HEK293 (cell line): ENCODE measurements at regions not wholly inside any gene's neighbourhood (a gene's known extent, or its start where the extent isn't known, plus 50 kb on each side); places are given as distances from the start of the nearest gene placed in this dataset.

Experiments used
- CTCF ChIP-seq: fragments of 450-650 bp; formaldehyde crosslinking; IDR thresholded peaks from 2 replicates; pipeline ENCODE4 v1.5.1; 2016; ENCODE audit warnings: missing biosample characterization, missing genetic modification characterization
- MYNN ChIP-seq: fragments of 450-650 bp; formaldehyde crosslinking; IDR thresholded peaks from 2 replicates; pipeline ENCODE4 v1.5.1; 2016; ENCODE audit warnings: missing biosample characterization, missing genetic modification characterization, borderline replicate concordance
- PRDM4 ChIP-seq: fragments of 450-650 bp; formaldehyde crosslinking; IDR thresholded peaks from 2 replicates; pipeline ENCODE4 v1.5.1; 2017; ENCODE audit warnings: missing biosample characterization, missing genetic modification characterization
- ZBTB26 ChIP-seq: fragments of 450-650 bp; formaldehyde crosslinking; optimal IDR thresholded peaks from 2 replicates; pipeline ENCODE3; 2016; ENCODE audit warnings: missing biosample characterization, mild to moderate bottlenecking, missing genetic modification characterization
- ZBTB7A ChIP-seq: fragments of 450-650 bp; formaldehyde crosslinking; IDR thresholded peaks from 2 replicates; pipeline ENCODE4 v1.5.1; 2016; ENCODE audit warnings: low read depth, missing biosample characterization, missing genetic modification characterization
- ZBTB8A ChIP-seq: fragments of 450-650 bp; formaldehyde crosslinking; IDR thresholded peaks from 2 replicates; pipeline ENCODE4 v1.5.1; 2016; ENCODE audit warnings: missing biosample characterization, missing genetic modification characterization
- ZNF148 ChIP-seq: fragments of 450-650 bp; formaldehyde crosslinking; IDR thresholded peaks from 2 replicates; pipeline ENCODE4 v1.5.0; 2017; ENCODE audit warnings: missing biosample characterization, missing genetic modification characterization, borderline replicate concordance
- ZNF274 ChIP-seq, 2 experiments: fragments of 200-500 bp in 1 of 2; fragments of 450-650 bp in 1 of 2; sonication (Bioruptor generic) in 1 of 2; formaldehyde crosslinking in 1 of 2; IDR thresholded peaks; 2 replicates each; pipeline versions ENCODE4 v1.5.1 to v1.6.1; 2014 to 2016; ENCODE audit warnings: borderline replicate concordance in 1 of 2, inconsistent platforms in 1 of 2, low read length in 1 of 2, missing biosample characterization in 1 of 2, missing genetic modification characterization in 1 of 2
- ZNF341 ChIP-seq: fragments of 450-650 bp; formaldehyde crosslinking; IDR thresholded peaks from 2 replicates; pipeline ENCODE4; 2016; ENCODE audit warnings: low read depth, missing biosample characterization, missing genetic modification characterization
- ZNF513 ChIP-seq: fragments of 450-650 bp; IDR thresholded peaks from 2 replicates; pipeline ENCODE4 v1.5.1; 2018; ENCODE audit warnings: missing biosample characterization, missing genetic modification characterization
- ZNF623 ChIP-seq: fragments of 450-650 bp; formaldehyde crosslinking; IDR thresholded peaks from 2 replicates; pipeline ENCODE4 v1.5.1; 2016; ENCODE audit warnings: missing biosample characterization, missing genetic modification characterization
- ZNF660 ChIP-seq: fragments of 450-650 bp; IDR thresholded peaks from 2 replicates; pipeline ENCODE4 v1.5.1; 2018; ENCODE audit warnings: missing biosample characterization, mild to moderate bottlenecking, missing genetic modification characterization

GRCh38 chr9:8205576-8205975, 406.0 kb upstream of the DMAC1 start:
- TF ChIP-seq ZNF274 (IDR thresholded peaks at IDR 0.05; ENCODE audit: low read length) (no peak), ZNF274 (tag by site-specific recombination; IDR thresholded peaks at IDR 0.05; ENCODE audit: borderline replicate concordance) (no peak), ZBTB8A (tag by site-specific recombination) (no peak), ZBTB26 (tag by site-specific recombination) (no peak), ZNF623 (tag by site-specific recombination) (no peak), CTCF (no peak), MYNN (no peak), ZNF660 (tag by site-specific recombination) (no peak), ZNF148 (tag by site-specific recombination) (no peak), ZNF513 (tag by site-specific recombination) (no peak), ZBTB7A (tag by site-specific recombination) (no peak), PRDM4 (tag by site-specific recombination) (no peak), ZNF341 (tag by site-specific recombination) (no peak)
